Effector memory CD8-positive, alpha-beta T cell (primary cell): ENCODE measurements at regions not wholly inside any gene's neighbourhood (a gene's known extent, or its start where the extent isn't known, plus 50 kb on each side); places are given as distances from the start of the nearest gene placed in this dataset.

Experiments used
- ATAC-seq: fragments of 150-1000 bp; cut with Tn5 transposase; replicated peaks from 2 replicates; pipeline ENCODE4 v1.10.0; 2021; ENCODE audit warnings: mild to moderate bottlenecking, moderate library complexity
- DNase-seq, 3 experiments: peaks; one replicate each; pipeline ENCODE4 v3.0.0; 2021
- H3K27ac Mint-ChIP-seq, 2 donors: one replicate each; pipeline ENCODE4 v1.8.0; 2022; ENCODE audit warnings: mild to moderate bottlenecking in 2 of 2, mixed read lengths in 2 of 2, moderate library complexity in 2 of 2
- H3K27me3 Mint-ChIP-seq, 2 donors: one replicate each; pipeline ENCODE4 v1.8.0; 2022; ENCODE audit warnings: mixed read lengths in 2 of 2
- H3K36me3 Mint-ChIP-seq: one replicate; pipeline ENCODE4 v1.8.0; 2022; ENCODE audit warnings: mild to moderate bottlenecking, moderate library complexity, mixed read lengths; ENCODE audit not compliant: insufficient read depth
- H3K4me1 Mint-ChIP-seq, 2 donors: one replicate each; pipeline ENCODE4 v1.8.0; 2022; ENCODE audit warnings: low read depth in 2 of 2, mixed read lengths in 2 of 2
- H3K4me3 Mint-ChIP-seq, 2 donors: one replicate each; pipeline ENCODE4 v1.8.0; 2022; ENCODE audit warnings: mild to moderate bottlenecking in 2 of 2, mixed read lengths in 2 of 2, moderate library complexity in 2 of 2
- H3K9me3 Mint-ChIP-seq, 2 donors: one replicate each; pipeline ENCODE4 v1.8.0; 2022; ENCODE audit warnings: mixed read lengths in 2 of 2

DNA sequence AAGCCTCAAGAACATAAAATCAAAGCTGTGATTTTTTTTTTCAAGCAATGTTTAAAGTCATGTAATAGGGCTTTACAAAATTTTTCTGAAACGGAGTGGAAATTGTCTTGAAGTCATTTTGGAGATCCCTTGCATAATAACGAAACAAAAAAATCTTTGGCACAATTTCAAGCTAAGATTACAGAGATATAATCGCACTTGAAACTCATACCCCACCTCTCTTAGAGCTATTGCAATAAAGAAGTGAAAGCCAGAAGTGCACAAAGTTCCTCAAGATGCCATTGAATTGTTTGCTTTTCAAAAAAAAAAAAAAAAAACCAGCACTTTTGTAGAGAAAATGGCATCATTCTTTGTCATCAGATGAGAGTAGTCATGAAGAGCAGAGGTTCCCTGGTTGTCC, 152.3 kb downstream of the PAX3 start:
- H3K27ac Mint-ChIP-seq = no peak overlapping the region
- ATAC-seq = no peak
- H3K27me3 Mint-ChIP-seq = no peaks in the 10 kb centered on the region
- no peak overlapping the region for H3K4me3 Mint-ChIP-seq
- H3K36me3 Mint-ChIP-seq = no peaks in the 10 kb centered on the region
- peaks cover 0 to 8% of the 10 kb centered on the region in 2 donors for H3K9me3 Mint-ChIP-seq
- DNase-seq = no peak
- H3K4me1 Mint-ChIP-seq = no peaks in the 10 kb centered on the region

DNA sequence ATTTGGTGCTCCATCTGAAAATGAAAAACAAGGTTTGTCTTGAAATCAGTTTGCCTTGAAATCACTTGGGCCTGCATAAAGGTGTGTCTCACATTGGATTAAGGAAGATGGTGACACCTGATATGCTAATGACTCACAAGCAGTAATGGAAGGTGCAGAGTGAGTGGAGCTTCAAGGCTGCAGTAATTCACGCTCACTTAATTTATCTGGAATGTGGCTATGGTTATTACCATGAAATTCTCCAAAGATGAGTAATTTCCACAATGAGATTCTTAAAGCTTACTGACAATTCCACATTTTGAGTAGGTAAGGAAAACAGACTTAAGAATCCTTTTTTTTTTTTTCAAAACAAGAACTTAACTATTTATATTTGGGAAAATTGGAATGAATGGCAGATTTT, 156.8 kb downstream of the PAX3 start:
- Mint-ChIP-seq H3K27me3 (no peaks in the 10 kb centered on the region), H3K27ac (no peak overlapping the region), H3K9me3 (peaks cover 0 to 5% of the 10 kb centered on the region in 2 donors), H3K4me1 (no peaks in the 10 kb centered on the region), H3K4me3 (no peak overlapping the region), H3K36me3 (no peaks in the 10 kb centered on the region)
- DNase-seq (no peak), ATAC-seq (no peak)

DNA sequence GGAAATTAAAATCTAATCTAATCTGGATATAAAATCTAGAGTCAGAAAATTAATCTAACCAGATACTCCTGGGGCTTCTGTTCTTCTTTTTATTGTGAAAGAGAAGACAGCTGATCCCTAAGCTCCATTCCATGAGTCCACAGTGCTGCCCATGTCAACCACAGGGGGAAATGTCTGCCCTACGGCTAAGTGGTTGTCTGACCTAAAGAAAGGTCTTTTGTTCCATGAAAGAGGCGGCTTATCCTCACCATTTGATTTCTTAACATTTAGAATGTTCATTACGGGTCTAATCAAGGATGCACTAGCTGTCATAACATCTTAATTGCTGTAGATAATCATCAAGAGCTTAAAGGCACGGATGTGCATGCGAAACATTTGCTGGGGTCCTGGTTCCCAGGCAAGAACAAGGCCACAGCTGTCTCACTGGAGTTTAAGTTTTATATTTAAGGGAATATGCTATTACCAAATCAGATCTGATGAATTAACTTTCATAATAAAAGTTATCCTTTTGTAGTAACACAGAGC, 162.6 kb downstream of the PAX3 start:
- ATAC-seq = no peak
- H3K9me3 Mint-ChIP-seq = peaks cover 0 to 13% of the 10 kb centered on the region in 2 donors
- H3K4me1 Mint-ChIP-seq = no peaks in the 10 kb centered on the region
- DNase-seq = no peak
- no peaks in the 10 kb centered on the region for H3K36me3 Mint-ChIP-seq
- no peaks in the 10 kb centered on the region for H3K27me3 Mint-ChIP-seq
- H3K27ac Mint-ChIP-seq = no peak overlapping the region
- no peak overlapping the region for H3K4me3 Mint-ChIP-seq

DNA sequence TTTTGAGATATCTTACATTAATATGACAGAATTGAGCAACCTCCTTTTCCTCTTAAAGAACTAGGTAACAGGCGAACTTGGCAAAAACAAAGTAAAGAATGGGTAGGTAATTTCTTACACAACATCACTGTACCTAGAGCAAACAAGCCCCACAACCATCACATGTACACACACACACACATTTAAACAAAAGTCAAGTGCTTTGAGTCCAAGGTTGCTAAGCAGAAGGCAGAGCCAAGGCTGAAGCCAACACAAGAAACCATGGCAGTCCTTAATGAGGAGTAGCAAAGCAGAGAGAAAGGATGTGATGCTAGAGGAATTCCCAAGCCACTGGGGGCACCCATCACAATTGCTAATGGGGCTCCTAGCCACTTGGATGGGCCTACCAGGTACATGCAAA, 164.1 kb downstream of the PAX3 start:
- Mint-ChIP-seq H3K4me3 (no peak overlapping the region), H3K36me3 (no peaks in the 10 kb centered on the region), H3K27me3 (no peaks in the 10 kb centered on the region), H3K9me3 (peaks cover 0 to 13% of the 10 kb centered on the region in 2 donors), H3K27ac (no peak overlapping the region), H3K4me1 (no peaks in the 10 kb centered on the region)
- no peak for DNase-seq
- no peak for ATAC-seq

DNA sequence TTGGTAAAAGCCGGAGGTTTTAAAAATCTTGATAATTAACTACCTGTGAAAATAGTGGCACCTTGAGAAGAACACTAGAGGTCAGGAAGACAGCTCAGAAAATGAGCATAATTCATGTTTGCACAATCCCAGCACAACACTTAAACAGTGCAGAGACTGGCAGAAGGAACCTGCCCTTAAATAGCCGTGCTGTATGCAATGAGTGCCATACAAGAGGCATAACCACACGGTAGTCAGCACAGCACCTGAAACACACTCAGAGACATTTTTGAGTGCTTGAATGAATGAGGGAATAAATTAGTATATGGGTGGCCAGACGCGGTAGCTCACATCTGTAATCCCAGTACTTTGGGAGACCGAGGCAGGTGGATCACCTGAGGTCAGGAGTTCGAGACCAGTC, 164.9 kb downstream of the PAX3 start:
- H3K36me3 Mint-ChIP-seq = no peaks in the 10 kb centered on the region
- no peaks in the 10 kb centered on the region for H3K27me3 Mint-ChIP-seq
- ATAC-seq (no peak), DNase-seq (no peak)
- peaks cover 0 to 13% of the 10 kb centered on the region in 2 donors for H3K9me3 Mint-ChIP-seq
- H3K27ac Mint-ChIP-seq = no peak overlapping the region
- no peaks in the 10 kb centered on the region for H3K4me1 Mint-ChIP-seq
- H3K4me3 Mint-ChIP-seq = no peak overlapping the region

DNA sequence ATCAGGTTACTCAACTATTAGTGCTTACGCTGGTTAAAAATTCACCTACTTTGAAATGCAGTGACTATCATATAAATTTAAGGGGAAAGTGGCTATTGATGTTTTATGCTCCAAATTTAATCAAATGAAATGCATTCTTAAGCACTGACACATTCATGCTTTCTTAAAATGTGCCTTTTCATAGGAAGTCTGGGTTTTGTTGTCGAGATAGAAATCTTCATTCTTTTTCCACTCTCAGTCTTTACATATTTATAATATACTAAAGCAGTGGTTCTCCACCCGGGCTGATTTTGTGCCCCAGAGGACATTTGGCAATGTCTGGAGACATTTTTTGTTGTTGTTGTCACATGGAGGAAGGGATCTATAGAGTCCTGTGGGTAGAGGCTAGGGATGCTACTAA, 167.9 kb downstream of the PAX3 start:
- Mint-ChIP-seq H3K9me3 (peaks cover 2 to 13% of the 10 kb centered on the region in 2 donors), H3K36me3 (no peaks in the 10 kb centered on the region), H3K27ac (no peak overlapping the region), H3K4me3 (no peak overlapping the region), H3K4me1 (no peaks in the 10 kb centered on the region), H3K27me3 (no peaks in the 10 kb centered on the region)
- DNase-seq (no peak), ATAC-seq (no peak)

DNA sequence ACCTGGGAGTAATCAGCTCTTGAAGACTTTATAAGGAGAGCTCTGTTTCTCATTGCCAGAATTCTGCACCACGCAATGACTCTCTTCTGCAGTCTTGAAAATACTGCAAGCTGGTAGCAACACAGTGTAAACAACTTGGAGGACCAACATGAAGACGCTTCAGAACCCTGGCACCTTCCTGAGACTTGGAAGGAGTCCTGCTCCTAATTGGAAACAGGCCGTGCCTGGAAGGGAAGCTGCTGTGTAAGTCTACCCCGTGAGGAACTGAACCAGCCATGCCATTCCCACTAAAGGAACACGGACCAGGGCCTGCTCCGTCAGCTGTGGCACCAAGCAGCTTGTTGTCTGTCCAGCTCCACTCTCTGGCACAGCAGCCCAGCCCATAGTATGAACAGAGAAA, 171.1 kb downstream of the PAX3 start:
- ATAC-seq = no peak
- no peaks in the 10 kb centered on the region for H3K4me1 Mint-ChIP-seq
- peaks cover 2% of the 10 kb centered on the region in 2 donors for H3K9me3 Mint-ChIP-seq
- H3K36me3 Mint-ChIP-seq = no peaks in the 10 kb centered on the region
- H3K4me3 Mint-ChIP-seq = no peak overlapping the region
- no peaks in the 10 kb centered on the region for H3K27me3 Mint-ChIP-seq
- H3K27ac Mint-ChIP-seq = no peak overlapping the region
- no peak for DNase-seq

DNA sequence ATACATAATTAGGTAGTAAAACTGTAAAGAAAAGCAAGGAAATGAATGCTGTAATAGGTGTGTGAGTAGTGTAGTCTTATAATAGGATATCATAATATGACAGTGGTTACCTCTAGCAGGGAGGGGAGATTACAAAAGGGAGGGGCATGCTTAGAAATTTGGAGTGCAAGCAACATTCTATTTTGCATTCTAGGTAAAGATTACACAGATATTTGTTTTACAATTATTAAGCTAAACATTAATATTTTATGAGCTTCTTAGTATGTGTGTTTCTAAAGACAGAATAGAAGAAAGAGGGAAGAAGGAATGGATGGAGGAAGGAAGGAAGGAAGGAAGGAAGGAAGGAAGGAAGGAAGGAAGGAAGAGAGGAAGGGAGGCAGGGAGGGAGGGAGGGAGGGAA, 177.9 kb downstream of the PAX3 start:
- no peak overlapping the region for H3K27ac Mint-ChIP-seq
- no peaks in the 10 kb centered on the region for H3K4me1 Mint-ChIP-seq
- no peak overlapping the region for H3K4me3 Mint-ChIP-seq
- no peaks in the 10 kb centered on the region for H3K27me3 Mint-ChIP-seq
- ATAC-seq = no peak
- H3K36me3 Mint-ChIP-seq = no peaks in the 10 kb centered on the region
- DNase-seq = no peak
- H3K9me3 Mint-ChIP-seq = no peaks in the 10 kb centered on the region

DNA sequence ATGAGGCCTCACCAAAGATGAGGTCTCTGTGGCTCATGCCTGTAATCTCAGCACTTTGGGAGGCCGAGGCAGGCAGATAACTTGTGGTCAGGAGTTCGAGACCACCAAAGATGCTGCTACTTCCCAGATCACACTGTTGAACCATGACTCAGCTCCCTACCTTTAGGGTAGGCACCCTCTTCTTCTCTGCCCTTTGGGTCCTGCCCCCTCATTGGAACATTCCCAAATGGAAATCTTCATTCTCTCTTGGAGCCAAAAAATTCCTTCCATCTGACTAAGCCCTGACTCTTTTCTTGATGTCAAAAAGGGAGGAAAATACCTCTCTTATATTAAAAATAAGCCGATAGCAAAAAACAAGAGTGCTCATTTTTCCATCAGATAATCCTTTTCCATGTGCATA, 183.5 kb downstream of the PAX3 start:
- ATAC-seq = no peak
- Mint-ChIP-seq H3K4me3 (no peak overlapping the region), H3K36me3 (no peaks in the 10 kb centered on the region), H3K9me3 (peaks cover 2 to 8% of the 10 kb centered on the region in 2 donors), H3K27ac (no peak overlapping the region), H3K27me3 (no peaks in the 10 kb centered on the region), H3K4me1 (no peaks in the 10 kb centered on the region)
- no peak for DNase-seq

DNA sequence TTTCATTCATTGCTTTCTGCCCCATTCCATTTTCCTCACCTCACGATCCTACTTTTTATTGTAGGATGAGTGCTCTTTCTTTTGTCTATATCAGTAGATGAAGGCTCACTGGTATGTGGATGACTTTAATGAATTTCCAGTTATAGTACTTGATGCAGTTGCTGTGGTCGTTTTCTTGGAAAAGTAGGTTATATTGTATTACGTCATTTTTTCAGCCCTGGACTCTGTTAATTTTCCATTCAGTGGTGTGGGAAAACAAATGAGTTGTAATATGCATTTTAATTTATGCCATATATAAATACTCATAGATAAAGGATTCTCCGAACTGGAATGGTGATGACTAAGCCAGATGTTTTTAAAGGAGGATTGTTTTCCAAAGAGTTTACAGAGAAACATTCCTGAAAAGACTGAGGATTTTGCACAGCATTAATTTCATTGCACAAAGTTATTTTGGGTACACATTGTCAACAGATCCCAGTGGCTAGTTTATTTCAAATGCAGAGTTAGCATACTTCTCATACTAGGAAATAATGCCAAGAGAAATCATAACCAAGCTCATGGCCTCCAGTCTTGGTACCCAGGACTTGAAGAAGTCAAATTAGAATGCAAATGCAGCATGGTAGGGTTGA, 189.7 kb downstream of the PAX3 start:
- Mint-ChIP-seq H3K36me3 (no peaks in the 10 kb centered on the region), H3K27me3 (no peaks in the 10 kb centered on the region), H3K9me3 (peaks cover 5 to 8% of the 10 kb centered on the region in 2 donors), H3K4me1 (no peaks in the 10 kb centered on the region), H3K27ac (no peak overlapping the region), H3K4me3 (no peak overlapping the region)
- DNase-seq (no peak), ATAC-seq (no peak)

DNA sequence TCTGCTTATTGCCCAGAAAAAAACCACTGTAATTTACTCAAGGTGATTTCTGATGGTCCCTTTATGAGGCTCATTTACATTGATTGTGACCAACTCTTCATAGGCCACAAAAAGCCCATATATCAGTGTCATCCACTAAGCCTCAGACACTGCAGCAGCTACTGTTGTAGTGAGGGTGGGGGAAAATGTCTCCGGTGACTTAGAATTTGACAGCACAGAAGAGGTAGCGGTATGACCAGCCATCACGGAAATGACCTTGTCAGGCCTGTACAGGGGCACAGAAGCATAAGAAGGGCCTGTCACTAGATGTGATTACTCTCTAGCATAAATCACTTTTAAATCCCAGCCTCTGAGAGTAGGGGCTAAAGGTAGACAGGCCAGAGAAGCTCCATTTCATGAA, 190.3 kb downstream of the PAX3 start:
- H3K4me1 Mint-ChIP-seq = no peaks in the 10 kb centered on the region
- peaks cover 5 to 7% of the 10 kb centered on the region in 2 donors for H3K9me3 Mint-ChIP-seq
- no peak overlapping the region for H3K4me3 Mint-ChIP-seq
- no peaks in the 10 kb centered on the region for H3K36me3 Mint-ChIP-seq
- ATAC-seq (no peak), DNase-seq (no peak)
- no peaks in the 10 kb centered on the region for H3K27me3 Mint-ChIP-seq
- no peak overlapping the region for H3K27ac Mint-ChIP-seq

DNA sequence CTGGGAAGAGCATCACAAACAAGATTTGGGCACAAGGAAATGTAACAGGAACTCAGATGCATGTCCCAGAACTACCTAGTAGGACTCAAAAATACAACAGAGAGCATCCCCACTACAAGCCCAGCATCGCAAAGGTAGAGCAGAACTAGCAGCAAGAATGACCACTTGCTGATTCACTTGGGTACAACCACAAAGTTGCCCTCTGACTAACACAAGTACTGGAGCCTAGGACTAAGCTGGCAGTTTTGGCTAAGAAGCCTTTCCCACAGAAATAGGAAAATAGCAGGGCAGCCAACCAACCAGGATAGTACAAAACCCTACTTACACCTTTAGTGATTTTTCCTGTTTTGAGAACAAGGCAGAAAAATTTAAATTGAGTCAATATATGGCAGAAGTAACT, 193.8 kb downstream of the PAX3 start:
- H3K9me3 Mint-ChIP-seq = peaks cover 0 to 3% of the 10 kb centered on the region in 2 donors
- no peaks in the 10 kb centered on the region for H3K27me3 Mint-ChIP-seq
- DNase-seq = no peak

DNA sequence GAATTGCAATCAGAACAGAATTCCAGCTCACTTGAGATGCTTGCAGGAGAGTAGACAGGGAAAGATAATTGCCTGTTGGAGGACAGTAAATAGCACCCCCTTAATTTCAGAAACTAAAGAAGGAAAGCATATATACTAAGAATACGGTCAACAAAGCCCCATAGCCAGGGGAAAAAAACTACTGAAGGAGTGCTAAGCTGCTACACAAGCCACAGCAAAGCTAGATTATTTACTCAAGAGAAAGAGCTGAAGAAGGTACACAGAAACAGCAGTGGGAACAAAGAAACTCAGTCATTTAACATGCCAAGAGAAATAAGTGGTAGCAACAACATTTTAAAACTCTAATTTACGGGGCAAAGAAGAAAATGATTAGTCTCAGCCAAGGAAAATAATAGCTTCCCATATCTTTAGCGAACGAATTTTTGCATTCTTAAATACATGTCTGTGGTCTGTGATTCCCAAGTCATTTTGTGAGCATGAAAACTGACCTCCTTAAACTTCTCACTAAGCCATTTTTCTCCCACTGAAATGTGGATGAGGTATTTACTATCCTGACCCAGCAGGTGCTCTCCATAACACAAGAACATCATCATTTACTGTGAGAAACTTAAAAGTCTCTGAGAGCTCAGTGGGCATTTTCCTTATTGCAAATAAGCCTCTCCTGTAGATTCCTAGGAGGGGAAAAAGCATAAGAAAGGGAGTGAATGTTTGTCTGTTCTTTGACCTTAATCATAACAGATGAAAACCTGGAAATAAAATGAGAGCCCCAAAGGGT, 196.0 kb downstream of the PAX3 start:
- Mint-ChIP-seq H3K27ac (no peak overlapping the region), H3K27me3 (peaks cover 5 to 9% of the 10 kb centered on the region in 2 donors), H3K4me1 (no peaks in the 10 kb centered on the region), H3K4me3 (no peak overlapping the region), H3K9me3 (peaks cover 3 to 9% of the 10 kb centered on the region in 2 donors), H3K36me3 (no peaks in the 10 kb centered on the region)
- DNase-seq (no peak), ATAC-seq (no peak)

More for the DNA sequence above, 193.8 kb downstream of the PAX3 start:
- ATAC-seq = no peak
- Mint-ChIP-seq H3K36me3 (no peaks in the 10 kb centered on the region), H3K4me1 (no peaks in the 10 kb centered on the region), H3K27ac (no peak overlapping the region), H3K4me3 (no peak overlapping the region)
